Adrenal gland (tissue), 5 donors: ENCODE measurements at regions not wholly inside any gene's neighbourhood (a gene's known extent, or its start where the extent isn't known, plus 50 kb on each side); places are given as distances from the start of the nearest gene placed in this dataset.

Experiments
- POLR2A ChIP-seq, 2 donors: fragments of 450-650 bp; IDR thresholded peaks; one replicate each; pipeline ENCODE4 v1.6.1; 2017; ENCODE audit warnings: antibody characterized with exemption in 2 of 2, mild to moderate bottlenecking in 2 of 2, moderate library complexity in 1 of 2
- TF ChIP-seq, protein P1 (sequence below), 6 experiments: fragments of 450-650 bp in 4 of 6; fragments of 200-600 bp in 2 of 6; sonication (generic) in 1 of 6; IDR thresholded peaks; 1 replicate in 5 of 6; 2 replicates in 1 of 6; pipeline versions ENCODE4 v1.5.1 to v1.8.0; 2016 to 2021; ENCODE audit warnings: antibody characterized with exemption in 6 of 6, mild to moderate bottlenecking in 2 of 6, moderate library complexity in 1 of 6
- donor health status: DM: no; HTN: no; CAD: no.

DNA sequence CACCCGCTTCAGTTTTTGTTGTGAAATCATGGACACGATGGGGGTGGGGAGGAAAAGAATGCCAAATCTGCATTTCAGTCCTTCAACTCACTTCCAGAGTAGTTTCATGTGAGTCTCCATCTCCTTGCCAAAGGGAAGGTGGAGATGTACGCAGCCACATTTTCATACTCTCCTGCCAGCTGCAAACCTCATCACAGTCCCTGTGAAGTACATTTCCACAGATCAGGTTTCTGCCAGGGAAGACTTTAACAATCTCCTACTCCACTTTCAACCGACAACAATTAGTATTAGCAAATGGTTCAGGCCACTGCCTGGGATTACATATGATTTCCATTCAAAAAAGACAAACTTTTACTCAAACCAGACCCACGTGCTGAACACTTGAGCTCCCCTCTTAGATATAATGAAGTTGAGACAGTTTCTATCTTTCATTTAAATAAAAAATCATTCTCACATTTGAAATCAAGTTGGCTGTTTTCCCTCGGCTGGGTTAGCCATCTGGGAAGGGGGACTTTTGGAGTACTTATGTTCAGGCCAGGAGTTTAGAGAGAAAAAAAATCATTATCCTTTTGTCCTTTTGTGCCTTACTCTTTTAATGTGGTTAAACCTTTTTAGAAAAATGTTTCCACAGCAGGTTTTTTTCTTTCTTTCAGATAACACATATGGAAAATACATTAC, 51.0 kb upstream of the CEP162 start:
- TF ChIP-seq, protein P1, sequence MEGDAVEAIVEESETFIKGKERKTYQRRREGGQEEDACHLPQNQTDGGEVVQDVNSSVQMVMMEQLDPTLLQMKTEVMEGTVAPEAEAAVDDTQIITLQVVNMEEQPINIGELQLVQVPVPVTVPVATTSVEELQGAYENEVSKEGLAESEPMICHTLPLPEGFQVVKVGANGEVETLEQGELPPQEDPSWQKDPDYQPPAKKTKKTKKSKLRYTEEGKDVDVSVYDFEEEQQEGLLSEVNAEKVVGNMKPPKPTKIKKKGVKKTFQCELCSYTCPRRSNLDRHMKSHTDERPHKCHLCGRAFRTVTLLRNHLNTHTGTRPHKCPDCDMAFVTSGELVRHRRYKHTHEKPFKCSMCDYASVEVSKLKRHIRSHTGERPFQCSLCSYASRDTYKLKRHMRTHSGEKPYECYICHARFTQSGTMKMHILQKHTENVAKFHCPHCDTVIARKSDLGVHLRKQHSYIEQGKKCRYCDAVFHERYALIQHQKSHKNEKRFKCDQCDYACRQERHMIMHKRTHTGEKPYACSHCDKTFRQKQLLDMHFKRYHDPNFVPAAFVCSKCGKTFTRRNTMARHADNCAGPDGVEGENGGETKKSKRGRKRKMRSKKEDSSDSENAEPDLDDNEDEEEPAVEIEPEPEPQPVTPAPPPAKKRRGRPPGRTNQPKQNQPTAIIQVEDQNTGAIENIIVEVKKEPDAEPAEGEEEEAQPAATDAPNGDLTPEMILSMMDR (IDR thresholded peaks at IDR 0.05) = no peak
- TF ChIP-seq POLR2A (IDR thresholded peaks at IDR 0.05) = no peak
